IMR-90 (cell line): ENCODE measurements at regions not wholly inside any gene's neighbourhood (a gene's known extent, or its start where the extent isn't known, plus 50 kb on each side); places are given as distances from the start of the nearest gene placed in this dataset.

Source experiments
- ATAC-seq: fragments of 200-7000 bp; cut with Tn5 transposase; 2 replicates; pipeline ENCODE4 v1.9.1; 2020; ENCODE audit warnings: low read depth, mild to moderate bottlenecking, moderate library complexity
- BruUV-seq: library from RNA; stranded (reverse); fragments of 400-500 nt; replicated peaks from 2 replicates; lab custom pipeline; 2021; lab: Mats Ljungman, UMichigan
- CTCF ChIA-PET: fragments of 300-600 bp; formaldehyde crosslinking; extraction: SDS; loops from one replicate; lab custom pipeline; 2021; ENCODE audit warnings: antibody characterized with exemption; lab: Yijun Ruan, JAX
- POLR2A ChIA-PET: fragments of 300-600 bp; sonication (Branson Sonifier 250); formaldehyde crosslinking; loops from one replicate; lab custom pipeline; 2022; ENCODE audit warnings: antibody characterized with exemption; ENCODE audit not compliant: unreplicated experiment; lab: Charles Lee
- DNase-seq: peaks from one replicate; pipeline ENCODE4 v3.0.0; 2013
- H2AFZ ChIP-seq: replicated peaks from 2 replicates; pipeline ENCODE3; 2013; ENCODE audit warnings: low read length, mild to moderate bottlenecking; ENCODE audit not compliant: poor library complexity
- H2AK5ac ChIP-seq: 2 replicates; pipeline ENCODE4 v1.6.1; 2013; ENCODE audit warnings: low read depth, low read length, inconsistent platforms
- H2AK9ac ChIP-seq: replicated peaks from 2 replicates; pipeline ENCODE3; 2013; ENCODE audit warnings: mild to moderate bottlenecking, low read depth, low read length, moderate library complexity; ENCODE audit not compliant: poor library complexity
- H2BK120ac ChIP-seq: 2 replicates; pipeline ENCODE4 v1.6.1; 2013; ENCODE audit warnings: low read depth, low read length, inconsistent platforms
- H2BK15ac ChIP-seq: 3 replicates; pipeline ENCODE4 v1.6.1; 2013; ENCODE audit warnings: low read depth, low read length, inconsistent platforms
- H2BK20ac ChIP-seq: 2 replicates; pipeline ENCODE4 v1.6.1; 2013; ENCODE audit warnings: low read depth, mild to moderate bottlenecking, inconsistent platforms, low read length, moderate library complexity
- H2BK5ac ChIP-seq: 2 replicates; pipeline ENCODE4 v1.6.1; 2013; ENCODE audit warnings: mild to moderate bottlenecking, low read depth, low read length, inconsistent platforms; ENCODE audit not compliant: poor library complexity, severe bottlenecking
- H3K14ac ChIP-seq: replicated peaks from 2 replicates; pipeline ENCODE4 v1.6.1; 2013; ENCODE audit warnings: low read depth, low read length, inconsistent platforms
- H3K18ac ChIP-seq: 2 replicates; pipeline ENCODE4 v1.6.1; 2013; ENCODE audit warnings: low read depth, low read length, control low read depth
- H3K23ac ChIP-seq: 2 replicates; pipeline ENCODE4 v1.6.1; 2013; ENCODE audit warnings: low read depth, low read length, inconsistent platforms
- H3K27ac ChIP-seq: 2 replicates; pipeline ENCODE4 v1.5.1; 2013; ENCODE audit warnings: mild to moderate bottlenecking, control low read depth, low read length; ENCODE audit not compliant: insufficient read depth
- H3K27me3 ChIP-seq: 2 replicates; pipeline ENCODE4 v1.6.1; 2013; ENCODE audit warnings: low read length; ENCODE audit not compliant: control insufficient read depth, insufficient read depth
- H3K36me3 ChIP-seq: 2 replicates; pipeline ENCODE4 v1.6.1; 2013; ENCODE audit warnings: low read length, mixed read lengths; ENCODE audit not compliant: control insufficient read depth, insufficient read depth
- H3K4ac ChIP-seq: 2 replicates; pipeline ENCODE4 v1.6.1; 2013; ENCODE audit warnings: low read depth, low read length, inconsistent platforms
- H3K4me1 ChIP-seq: 2 replicates; pipeline ENCODE4 v1.6.1; 2013; ENCODE audit warnings: low read length, mixed read lengths; ENCODE audit not compliant: control insufficient read depth, insufficient read depth
- H3K4me2 ChIP-seq: 2 replicates; pipeline ENCODE4 v1.6.1; 2013; ENCODE audit warnings: low read depth, mild to moderate bottlenecking, control low read depth, low read length, moderate library complexity
- H3K4me3 ChIP-seq: 2 replicates; pipeline ENCODE4 v1.5.1; 2013; ENCODE audit warnings: low read depth, mild to moderate bottlenecking, control low read depth, low read length, moderate library complexity; ENCODE audit not compliant: insufficient read depth
- H3K56ac ChIP-seq: 2 replicates; pipeline ENCODE4 v1.6.1; 2013; ENCODE audit warnings: low read length, inconsistent platforms; ENCODE audit not compliant: insufficient read depth; ENCODE audit errors: extremely low read depth
- H3K79me1 ChIP-seq, 2 experiments: 2 replicates each; pipeline ENCODE4 v1.6.1; 2013; ENCODE audit warnings: low read length in 2 of 2, inconsistent platforms in 1 of 2, low read depth in 1 of 2
- H3K9ac ChIP-seq: 2 replicates; pipeline ENCODE4 v1.6.1; 2013; ENCODE audit warnings: low read depth, low read length, control low read depth
- H3K9me1 ChIP-seq: 2 replicates; pipeline ENCODE4 v1.6.1; 2013; ENCODE audit warnings: low read length, inconsistent platforms; ENCODE audit not compliant: insufficient read depth
- H3K9me3 ChIP-seq: 2 replicates; pipeline ENCODE4 v1.6.1; 2013; ENCODE audit warnings: low read length; ENCODE audit not compliant: control insufficient read depth, insufficient read depth
- H4K20me1 ChIP-seq: 2 replicates; pipeline ENCODE4 v1.6.1; 2013; ENCODE audit warnings: low read length, inconsistent platforms; ENCODE audit not compliant: insufficient read depth
- H4K5ac ChIP-seq: 2 replicates; pipeline ENCODE4 v1.6.1; 2013; ENCODE audit warnings: mild to moderate bottlenecking, low read depth, low read length, control low read depth
- H4K8ac ChIP-seq, 2 experiments: 2 replicates each; pipeline ENCODE4 v1.6.1; 2013; ENCODE audit warnings: low read depth in 2 of 2, low read length in 2 of 2, control low read depth in 1 of 2, inconsistent platforms in 1 of 2
- H4K91ac ChIP-seq: 2 replicates; pipeline ENCODE4 v1.6.1; 2013; ENCODE audit warnings: low read depth, low read length, inconsistent platforms; ENCODE audit not compliant: insufficient read depth
- MAZ ChIP-seq: IDR thresholded peaks from 2 replicates; pipeline ENCODE4 v1.6.1; 2012; ENCODE audit warnings: low read depth, mild to moderate bottlenecking, low read length, improper control_type of control experiment, moderate library complexity, borderline replicate concordance
- WGBS, 2 experiments: methylation state at CpG; one replicate each; pipeline versions ENCODE4 v1.1.5 to v1.1.7; 2013; ENCODE audit warnings: missing lambda C conversion rate in 2 of 2; ENCODE audit not compliant: insufficient read length in 1 of 2; ENCODE audit errors: extremely low coverage in 2 of 2; 5-methylcytosine and 5-hydroxymethylcytosine counted together
- dilution Hi-C: fragments of 300-500 bp; cut with HindIII; formaldehyde crosslinking; loops from one replicate; pipeline ENCODE4 v1.14.3; 2018; ENCODE audit warnings: low sequenced_read_pairs; ENCODE audit not compliant: unreplicated experiment
- in situ Hi-C: fragments of 300-500 bp; cut with MboI; formaldehyde crosslinking; loops from 3 replicates; pipeline ENCODE4 v1.14.3; 2019; ENCODE audit warnings: low sequenced_read_pairs, inconsistent platforms, mixed read lengths
- intact Hi-C: fragments of 100-400 bp; cut with micrococcal nuclease; formaldehyde crosslinking; loops from 2 replicates; pipeline ENCODE4 v1.10.0; 2022

- Histone ChIP-seq H3K23ac (no peak overlapping the region), H2AFZ (no peak overlapping the region), H2BK15ac (no peak overlapping the region), H3K27ac (no peak overlapping the region), H3K4me3 (no peak overlapping the region), H3K9me3 (no peaks in the 10 kb centered on the region), H2BK5ac (no peak overlapping the region), H3K4me1 (no peaks in the 10 kb centered on the region), H3K56ac (no peak overlapping the region), H2BK120ac (no peak overlapping the region), H3K79me1 (no peaks in the 10 kb centered on the region), H3K36me3 (no peaks in the 10 kb centered on the region), H4K20me1 (no peaks in the 10 kb centered on the region), H3K14ac (no peak overlapping the region), H4K8ac (no peak overlapping the region), H3K4ac (no peak overlapping the region), H3K9me1 (no peaks in the 10 kb centered on the region), H3K18ac (no peak overlapping the region), H3K9ac (no peak overlapping the region), H3K4me2 (no peak overlapping the region), H3K27me3 (no peaks in the 10 kb centered on the region), H4K5ac (no peak overlapping the region), H2BK20ac (no peak overlapping the region), H2AK9ac (no peak overlapping the region), H2AK5ac (no peak overlapping the region), H4K91ac (no peak overlapping the region)
- no TSS peak for BruUV-seq
- CTCF ChIA-PET = no interaction called here
- no peak for TF ChIP-seq MAZ
- intact Hi-C loops (no loop called here), in situ Hi-C loops (no loop called here), dilution Hi-C loops (no loop called here)
- no CpG with 5 or more reads among the region's 1 CpG for WGBS, 2 experiments
- ATAC-seq = no peak
- POLR2A ChIA-PET = no interaction called here
- DNase-seq = no peak
Measured at GRCh38 chr9:13746876-13747275, 467.4 kb upstream of the MPDZ start.
